GM18858 (cell line): ENCODE measurements at regions not wholly inside any gene's neighbourhood (a gene's known extent, or its start where the extent isn't known, plus 50 kb on each side); places are given as distances from the start of the nearest gene placed in this dataset.
"Not testable (repeated sequence)": the region's sequence is repeated elsewhere in the genome, so short reads cannot be mapped to it uniquely, and the experiment has no call there.

Source experiments
- ATAC-seq: cut with Tn5 transposase; IDR thresholded peaks from one replicate; pipeline ENCODE4 v1.9.1; 2021; ENCODE audit not compliant: unreplicated experiment

DNA sequence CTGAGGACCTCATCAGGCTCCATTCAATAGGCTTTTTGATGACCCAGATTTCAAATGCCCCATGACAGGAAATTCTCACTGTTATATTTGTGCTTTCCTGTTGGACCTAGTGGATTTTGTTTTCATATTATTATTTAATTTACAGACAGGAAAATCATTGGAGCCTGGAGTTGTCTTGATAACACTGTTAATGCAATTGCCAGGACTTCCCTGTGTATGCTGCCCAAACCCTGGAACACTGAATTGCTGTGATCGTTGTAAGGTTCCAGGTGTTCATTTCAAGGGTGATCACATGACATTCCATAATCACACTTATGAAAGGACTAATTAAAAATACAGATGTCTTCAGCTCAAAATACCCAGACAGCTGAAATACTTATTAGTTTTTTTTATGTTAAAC lies 783.2 kb downstream of the DHX35 start:
- ATAC-seq, result no peak

- ATAC-seq, result no peak
Observed at GRCh38 chr20:39738651-39739050, 776.5 kb downstream of the DHX35 start.

DNA sequence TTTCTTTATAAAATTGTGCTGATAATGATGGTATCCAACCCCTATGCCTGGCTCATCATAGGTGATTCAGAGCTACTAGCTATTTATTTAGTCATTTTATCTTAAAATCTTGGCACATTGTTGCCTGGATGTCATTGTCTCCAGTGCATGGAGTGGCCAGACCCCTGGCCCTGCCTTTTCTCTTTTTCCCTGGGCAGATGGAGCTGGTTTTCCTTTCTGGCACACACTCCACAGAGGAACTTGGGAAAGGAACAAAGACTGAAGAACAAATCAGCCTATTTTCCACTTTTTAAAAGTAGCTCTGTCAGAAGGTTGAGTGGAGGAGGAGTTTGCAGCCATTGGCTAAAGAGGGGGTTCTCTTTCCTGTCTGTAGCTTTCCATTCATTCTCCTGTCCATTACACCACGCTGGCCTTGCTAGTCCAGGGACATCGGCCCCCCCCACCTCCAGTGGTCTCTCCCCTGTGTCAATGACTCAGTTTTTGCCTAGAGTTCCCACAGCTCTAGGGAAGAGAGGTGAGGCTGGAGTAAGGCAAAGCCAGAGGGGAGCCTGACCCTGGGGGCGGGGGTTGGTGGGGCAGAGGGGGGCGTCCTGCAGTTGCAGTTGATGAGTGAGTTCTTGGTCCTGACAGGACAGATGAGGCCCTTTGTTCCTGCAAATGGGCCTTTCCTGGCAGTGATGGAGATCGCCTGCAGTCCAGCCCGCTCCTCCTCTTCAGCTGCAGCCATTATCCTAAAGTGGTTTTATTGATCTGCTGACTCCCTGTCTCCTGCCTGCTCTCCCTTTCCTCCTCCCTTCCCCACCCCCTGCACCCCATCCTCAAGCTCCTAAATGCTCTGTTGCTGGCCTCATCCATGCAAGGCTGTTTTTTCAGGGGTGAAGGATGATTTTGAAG lies 774.5 kb downstream of the DHX35 start:
- ATAC-seq, result no peak

- ATAC-seq, result not testable (repeated sequence)
Observed at GRCh38 chr20:39725513-39725912, 763.4 kb downstream of the DHX35 start.

GRCh38 chr20:39719293-39719692 lies 757.1 kb downstream of the DHX35 start:
- ATAC-seq, result no peak

DNA sequence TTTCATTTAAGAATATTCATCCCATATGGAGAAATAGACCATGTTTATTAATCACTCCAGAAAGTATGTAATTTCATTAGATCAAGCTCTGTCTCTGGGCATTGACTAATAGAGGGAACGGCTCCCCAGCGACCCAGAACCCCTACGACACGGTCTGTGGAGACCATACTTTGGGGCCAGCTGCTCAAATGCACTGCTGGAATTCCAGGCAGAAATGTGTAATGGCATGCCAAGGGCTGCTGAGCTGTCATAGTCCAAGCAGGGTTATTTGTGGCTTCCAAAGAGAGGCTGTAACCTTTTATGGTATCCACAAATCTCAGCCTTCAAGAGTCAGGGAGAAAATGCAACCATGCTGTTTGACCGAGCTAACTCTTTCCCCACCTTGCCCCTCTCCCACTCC lies 755.8 kb downstream of the DHX35 start:
- ATAC-seq, result no peak

- no peak for ATAC-seq
Observed at GRCh38 chr20:39716796-39717341, 754.7 kb downstream of the DHX35 start.

DNA sequence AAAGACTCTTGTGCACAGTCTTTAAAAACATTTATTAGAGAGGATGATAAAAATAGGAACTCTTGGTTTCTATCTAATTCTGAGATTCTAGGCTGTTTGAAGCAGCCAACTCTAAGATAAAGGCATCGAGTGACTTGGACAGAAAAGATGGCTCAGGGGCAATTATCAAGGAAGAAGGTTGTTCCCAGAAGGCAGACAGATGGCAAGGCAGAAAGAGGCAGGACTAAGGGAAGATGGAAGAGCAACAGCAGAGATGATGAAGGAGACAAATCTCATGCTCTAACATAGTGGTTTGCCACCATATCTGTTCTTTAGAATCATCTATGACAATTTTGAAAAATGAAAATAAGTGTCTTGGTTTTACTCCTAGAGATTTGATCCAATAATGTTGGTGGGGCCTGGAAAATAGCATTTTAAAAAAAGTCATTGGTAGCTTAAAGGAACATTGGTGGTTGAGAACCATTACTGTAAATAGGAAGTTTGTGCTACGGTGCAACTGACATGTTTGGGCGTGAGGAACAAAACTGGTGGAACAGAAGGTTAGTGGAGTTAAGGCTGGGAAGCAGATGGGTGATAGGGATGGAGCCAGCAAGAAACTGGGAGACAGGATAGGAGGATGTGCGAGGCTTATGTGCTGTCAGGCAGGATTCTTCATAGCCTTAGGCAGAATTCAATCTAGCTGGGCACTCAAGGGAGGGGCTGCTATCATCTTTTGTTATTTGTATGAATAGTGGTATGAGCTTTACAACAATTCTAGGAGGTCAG lies 751.1 kb downstream of the DHX35 start:
- no peak for ATAC-seq

GRCh38 chr20:39706184-39706663 lies 744.1 kb downstream of the DHX35 start:
- no peak for ATAC-seq

GRCh38 chr20:39705032-39705431 lies 742.9 kb downstream of the DHX35 start:
- ATAC-seq, result no peak

DNA sequence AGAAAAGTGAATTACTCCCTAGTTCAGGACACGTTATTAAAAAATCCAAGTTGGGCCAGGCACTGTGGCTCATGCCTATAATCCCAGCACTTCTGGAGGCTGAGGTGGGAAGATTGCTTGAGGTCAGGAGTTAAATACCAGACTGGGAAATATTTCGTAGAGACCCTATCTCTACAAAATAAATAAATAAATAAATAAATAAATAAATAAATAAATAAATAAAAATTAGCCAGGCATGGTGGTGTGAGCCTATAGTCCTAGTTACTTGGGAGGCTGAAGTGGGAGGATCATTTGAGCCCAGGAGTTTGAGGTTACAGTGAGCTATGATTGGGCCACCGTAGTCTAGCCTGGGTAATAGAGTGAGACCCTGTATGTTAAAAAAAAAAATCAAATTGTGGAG lies 741.2 kb downstream of the DHX35 start:
- ATAC-seq, result not testable (repeated sequence)

DNA sequence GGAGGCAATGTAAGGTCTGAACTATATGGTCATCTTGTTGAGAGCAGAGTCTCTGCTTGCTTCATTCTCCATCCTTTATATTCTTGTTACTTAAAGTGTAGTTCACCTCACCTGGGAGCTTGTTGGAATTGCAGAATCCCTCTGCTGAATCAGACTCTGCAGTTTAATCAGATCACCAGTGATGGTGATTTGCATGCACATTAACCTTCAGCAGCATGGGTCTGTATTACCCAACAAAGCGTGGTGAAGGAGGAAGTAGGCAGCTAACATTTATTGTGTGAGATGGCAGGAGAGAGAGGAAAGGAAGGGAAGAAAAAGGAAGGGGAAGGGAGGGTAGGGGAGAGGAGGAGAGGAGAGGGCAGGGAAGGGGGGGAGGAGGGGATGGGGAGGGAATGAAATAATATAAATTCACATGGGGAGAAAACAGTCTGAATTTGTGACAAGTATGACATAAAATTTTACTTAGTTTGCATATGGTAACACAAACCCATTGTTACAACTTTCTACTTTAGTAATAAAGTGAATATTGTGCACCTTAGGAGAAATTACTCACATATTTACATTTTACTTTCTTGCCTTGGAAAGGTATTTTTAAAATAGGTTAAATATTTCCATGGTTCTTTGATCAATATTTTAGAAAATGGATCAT lies 740.7 kb downstream of the DHX35 start:
- no peak for ATAC-seq

GRCh38 chr20:39700528-39700927 lies 738.4 kb downstream of the DHX35 start:
- no peak for ATAC-seq

DNA sequence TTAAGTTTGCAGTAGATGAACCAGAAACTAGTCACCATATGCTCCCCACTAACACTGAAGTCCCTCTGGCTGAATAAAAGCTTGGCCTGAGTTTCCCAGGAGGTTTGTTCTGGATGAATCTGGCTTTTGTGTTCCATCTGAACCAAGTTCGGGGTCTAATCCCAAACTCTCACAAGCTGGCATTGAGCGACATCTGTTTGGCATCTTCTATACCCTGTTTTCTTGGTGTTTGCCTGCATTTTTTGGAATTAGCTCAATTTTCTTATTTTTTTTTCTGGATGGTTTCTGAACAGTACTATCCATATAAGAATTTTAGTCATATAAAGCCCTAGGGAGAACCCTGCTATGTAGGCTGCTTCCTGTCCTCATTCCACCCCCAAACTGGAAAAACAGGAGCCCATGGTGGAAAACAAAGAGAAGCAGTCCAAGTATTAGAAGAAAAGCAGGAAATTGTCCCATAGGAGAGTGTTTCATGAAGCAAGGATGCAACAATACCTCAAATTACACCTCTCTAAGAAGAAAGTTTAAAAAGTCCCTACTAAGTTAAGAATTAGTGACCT lies 737.1 kb downstream of the DHX35 start:
- ATAC-seq, result no peak

- ATAC-seq, result no peak
Observed at GRCh38 chr20:39698752-39699151, 736.6 kb downstream of the DHX35 start.

GRCh38 chr20:39691151-39691862 lies 729.2 kb downstream of the DHX35 start:
- ATAC-seq, result no peak

DNA sequence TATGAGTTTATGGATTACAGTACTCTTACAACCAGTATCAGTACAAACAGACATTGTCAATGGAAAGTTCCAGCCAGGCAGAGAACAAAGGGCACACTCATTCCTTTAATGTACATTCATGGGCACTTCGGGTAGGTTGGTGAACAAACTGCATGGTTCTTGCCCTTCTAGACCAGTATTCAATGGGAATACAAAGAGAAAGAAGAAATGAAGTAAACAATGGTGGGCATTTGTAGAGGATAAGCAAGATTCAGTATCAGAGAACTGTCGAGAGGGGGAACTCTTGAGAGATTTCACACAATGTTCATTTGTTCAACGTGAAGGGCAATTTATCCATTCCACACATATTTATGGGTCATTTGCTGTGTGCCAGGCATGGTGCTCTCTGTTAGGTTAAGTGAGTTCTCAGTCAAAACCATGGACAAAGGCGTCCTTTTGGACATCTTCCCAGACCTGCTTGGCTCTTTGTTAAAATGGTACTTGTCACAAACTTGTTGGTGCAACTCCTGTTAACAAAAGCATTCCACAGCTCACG lies 714.8 kb downstream of the DHX35 start:
- no peak for ATAC-seq

DNA sequence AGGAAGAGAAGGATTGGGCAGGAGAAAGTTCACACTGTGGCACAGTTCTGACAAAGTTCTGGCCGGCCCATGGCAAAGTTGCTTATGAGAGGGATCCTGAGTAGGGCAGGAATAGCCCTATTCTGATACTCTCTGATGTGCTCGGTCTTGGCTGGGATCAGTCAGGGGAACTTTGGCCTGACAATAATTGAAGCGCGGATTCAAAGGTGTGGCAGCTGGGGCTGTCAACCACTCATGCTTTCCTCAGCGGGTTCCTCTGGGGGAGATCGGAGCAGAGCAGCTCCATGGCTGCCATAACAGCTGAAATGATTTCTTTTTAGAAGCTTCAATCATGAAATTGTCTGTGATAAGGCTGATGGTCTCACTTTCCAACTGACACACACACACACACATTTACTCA lies 714.1 kb downstream of the DHX35 start:
- ATAC-seq, result no peak

- no peak for ATAC-seq
Observed at GRCh38 chr20:39674842-39675241, 712.7 kb downstream of the DHX35 start.

DNA sequence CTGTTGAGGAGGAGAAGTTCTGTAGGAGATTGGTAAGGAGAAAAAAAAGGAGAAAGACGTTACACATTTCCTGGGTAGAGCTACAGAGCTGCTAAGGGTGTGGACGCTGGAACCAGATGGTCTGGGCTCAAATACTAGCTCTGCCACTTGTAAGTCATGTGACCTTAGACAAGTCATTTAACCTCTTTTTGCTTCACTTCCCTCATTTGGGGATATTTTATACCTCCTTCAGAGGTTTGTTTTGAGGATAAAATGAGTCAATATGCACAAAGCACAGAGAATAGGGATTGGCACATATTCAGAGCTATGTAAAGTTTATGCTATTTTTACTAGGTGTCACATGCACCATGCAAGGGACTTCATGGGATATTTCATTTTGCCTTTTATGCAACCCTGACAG lies 708.8 kb downstream of the DHX35 start:
- no peak for ATAC-seq
